ENCODE measurements at regions not wholly inside any gene's neighbourhood (a gene's known extent, or its start where the extent isn't known, plus 50 kb on each side); places are given as distances from the start of the nearest gene placed in this dataset.
"Not testable (repeated sequence)": the region's sequence is repeated elsewhere in the genome, so short reads cannot be mapped to it uniquely, and the experiment has no call there.

DNA sequence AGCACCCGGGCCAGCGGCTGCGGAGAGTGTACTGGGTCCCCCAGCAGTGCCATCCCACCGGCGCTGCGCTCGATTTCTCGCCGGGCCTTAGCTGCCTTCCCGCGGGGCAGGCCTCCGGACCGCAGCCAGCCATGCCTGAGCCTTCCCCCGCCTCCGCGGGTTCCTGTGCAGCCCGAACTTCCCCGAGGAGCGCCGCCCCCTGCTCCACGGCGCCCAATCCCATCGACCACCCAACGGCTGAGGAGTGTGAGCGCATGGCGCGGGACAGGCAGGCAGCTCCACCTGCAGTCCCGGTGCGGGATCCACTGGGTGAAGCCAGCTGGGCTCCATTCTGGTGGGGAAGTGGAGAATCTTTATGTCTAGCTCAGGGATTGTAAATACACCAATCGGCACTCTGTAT, 325.4 kb downstream of the PPP1R3A start:
- H3F3A ChIP-seq (ENCODE audit: insufficient read depth, low read length, poor library complexity, severe bottlenecking); H3K9me3 ChIP-seq (ENCODE audit: low read length); H3K27ac ChIP-seq (ENCODE audit: low read length); H2AFZ ChIP-seq (ENCODE audit: low read depth, low read length); H3K4me3 ChIP-seq (ENCODE audit: low read length); H3K4me2 ChIP-seq (ENCODE audit: low read length); H3K27me3 ChIP-seq (ENCODE audit: insufficient read depth, low read depth, low read length); H3K9me2 ChIP-seq (ENCODE audit: insufficient read depth, low read length); H3K79me2 ChIP-seq (replicated peaks; ENCODE audit: insufficient read depth, low read length); H4K20me1 ChIP-seq (ENCODE audit: insufficient read depth); H3K9ac ChIP-seq (ENCODE audit: low read length); H3K36me3 ChIP-seq (ENCODE audit: insufficient read depth, low read length): not testable (repeated sequence)

DNA sequence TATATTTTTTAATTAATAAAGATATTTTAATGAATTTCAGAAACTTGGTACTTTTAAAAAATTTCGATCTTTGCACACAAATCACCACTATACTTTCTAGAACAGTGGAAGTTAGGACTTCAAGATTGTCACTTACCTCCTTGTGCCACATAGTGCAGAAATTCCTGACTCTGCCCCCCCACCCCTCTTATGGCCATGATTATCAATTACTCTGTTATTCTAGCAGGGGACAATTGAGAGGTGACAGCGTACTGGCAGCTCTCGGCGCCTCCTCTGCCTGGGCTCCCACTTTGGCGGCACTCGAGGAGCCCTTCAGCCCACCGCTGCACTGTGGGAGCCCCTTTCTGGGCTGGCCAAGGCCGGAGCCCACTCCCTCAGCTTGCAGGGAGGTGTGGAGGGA, 325.9 kb downstream of the PPP1R3A start:
- not testable (repeated sequence) for H4K20me1 ChIP-seq (ENCODE audit: insufficient read depth); H3K27ac ChIP-seq (ENCODE audit: low read length); H3K36me3 ChIP-seq (ENCODE audit: insufficient read depth, low read length); H3K79me2 ChIP-seq (replicated peaks; ENCODE audit: insufficient read depth, low read length); H3F3A ChIP-seq (ENCODE audit: insufficient read depth, low read length, poor library complexity, severe bottlenecking); H3K9ac ChIP-seq (ENCODE audit: low read length); H3K4me2 ChIP-seq (ENCODE audit: low read length); H2AFZ ChIP-seq (ENCODE audit: low read depth, low read length); H3K9me3 ChIP-seq (ENCODE audit: low read length); H3K27me3 ChIP-seq (ENCODE audit: insufficient read depth, low read depth, low read length); H3K4me3 ChIP-seq (ENCODE audit: low read length); H3K9me2 ChIP-seq (ENCODE audit: insufficient read depth, low read length)

DNA sequence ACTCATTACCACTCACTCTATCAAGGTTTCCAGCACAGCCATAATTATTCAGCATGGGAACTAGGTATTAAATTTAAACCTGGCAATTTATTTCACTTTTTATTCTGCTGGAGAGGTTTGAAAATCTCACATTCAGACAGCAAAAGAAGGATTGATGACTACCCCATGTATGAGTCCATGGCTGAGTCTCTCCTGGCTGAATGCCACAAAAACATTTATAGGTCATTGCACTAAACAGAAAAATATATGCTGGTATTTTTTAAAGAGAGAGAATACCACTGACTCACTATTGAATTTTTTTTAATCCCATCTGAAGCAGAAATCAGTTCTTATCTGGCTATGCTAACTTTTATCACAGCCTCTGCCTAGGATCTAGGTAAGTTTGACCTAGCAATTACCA, 336.3 kb downstream of the PPP1R3A start:
- Histone ChIP-seq H3K79me2 (replicated peaks; ENCODE audit: insufficient read depth, low read length) (no peaks in the 10 kb centered on the region), H3K9ac (ENCODE audit: low read length) (no peak overlapping the region), H3F3A (ENCODE audit: insufficient read depth, low read length, poor library complexity, severe bottlenecking) (no peaks in the 10 kb centered on the region), H3K27me3 (ENCODE audit: insufficient read depth, low read depth, low read length) (no peaks in the 10 kb centered on the region), H3K9me3 (ENCODE audit: low read length) (no peaks in the 10 kb centered on the region), H2AFZ (ENCODE audit: low read depth, low read length) (no peak overlapping the region), H4K20me1 (ENCODE audit: insufficient read depth) (no peaks in the 10 kb centered on the region), H3K27ac (ENCODE audit: low read length) (no peak overlapping the region), H3K9me2 (ENCODE audit: insufficient read depth, low read length) (no peaks in the 10 kb centered on the region), H3K4me2 (ENCODE audit: low read length) (no peak overlapping the region), H3K36me3 (ENCODE audit: insufficient read depth, low read length) (no peaks in the 10 kb centered on the region), H3K4me3 (ENCODE audit: low read length) (no peak overlapping the region)
- TF ChIP-seq TAF1 (IDR thresholded peaks at IDR 0.05; ENCODE audit: low read depth), result no peak
- no peak for TF ChIP-seq EZH2 (IDR thresholded peaks at IDR 0.05; ENCODE audit: borderline replicate concordance, insufficient read depth, low read length, poor library complexity, severe bottlenecking)
- TF ChIP-seq, protein P1, sequence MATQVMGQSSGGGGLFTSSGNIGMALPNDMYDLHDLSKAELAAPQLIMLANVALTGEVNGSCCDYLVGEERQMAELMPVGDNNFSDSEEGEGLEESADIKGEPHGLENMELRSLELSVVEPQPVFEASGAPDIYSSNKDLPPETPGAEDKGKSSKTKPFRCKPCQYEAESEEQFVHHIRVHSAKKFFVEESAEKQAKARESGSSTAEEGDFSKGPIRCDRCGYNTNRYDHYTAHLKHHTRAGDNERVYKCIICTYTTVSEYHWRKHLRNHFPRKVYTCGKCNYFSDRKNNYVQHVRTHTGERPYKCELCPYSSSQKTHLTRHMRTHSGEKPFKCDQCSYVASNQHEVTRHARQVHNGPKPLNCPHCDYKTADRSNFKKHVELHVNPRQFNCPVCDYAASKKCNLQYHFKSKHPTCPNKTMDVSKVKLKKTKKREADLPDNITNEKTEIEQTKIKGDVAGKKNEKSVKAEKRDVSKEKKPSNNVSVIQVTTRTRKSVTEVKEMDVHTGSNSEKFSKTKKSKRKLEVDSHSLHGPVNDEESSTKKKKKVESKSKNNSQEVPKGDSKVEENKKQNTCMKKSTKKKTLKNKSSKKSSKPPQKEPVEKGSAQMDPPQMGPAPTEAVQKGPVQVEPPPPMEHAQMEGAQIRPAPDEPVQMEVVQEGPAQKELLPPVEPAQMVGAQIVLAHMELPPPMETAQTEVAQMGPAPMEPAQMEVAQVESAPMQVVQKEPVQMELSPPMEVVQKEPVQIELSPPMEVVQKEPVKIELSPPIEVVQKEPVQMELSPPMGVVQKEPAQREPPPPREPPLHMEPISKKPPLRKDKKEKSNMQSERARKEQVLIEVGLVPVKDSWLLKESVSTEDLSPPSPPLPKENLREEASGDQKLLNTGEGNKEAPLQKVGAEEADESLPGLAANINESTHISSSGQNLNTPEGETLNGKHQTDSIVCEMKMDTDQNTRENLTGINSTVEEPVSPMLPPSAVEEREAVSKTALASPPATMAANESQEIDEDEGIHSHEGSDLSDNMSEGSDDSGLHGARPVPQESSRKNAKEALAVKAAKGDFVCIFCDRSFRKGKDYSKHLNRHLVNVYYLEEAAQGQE (IDR thresholded peaks at IDR 0.05; ENCODE audit: borderline replicate concordance), result no peak
- no peak for TF ChIP-seq MXI1 (conservative IDR thresholded peaks at IDR 0.05; ENCODE audit: poor library complexity, severe bottlenecking)
- TF ChIP-seq RAD21 (conservative IDR thresholded peaks at IDR 0.05), result no peak
- no peak for TF ChIP-seq POLR2AphosphoS5 (IDR thresholded peaks at IDR 0.05)
- no peak for TF ChIP-seq SMC3 (conservative IDR thresholded peaks at IDR 0.05; ENCODE audit: poor library complexity)
- TF ChIP-seq, protein P2, sequence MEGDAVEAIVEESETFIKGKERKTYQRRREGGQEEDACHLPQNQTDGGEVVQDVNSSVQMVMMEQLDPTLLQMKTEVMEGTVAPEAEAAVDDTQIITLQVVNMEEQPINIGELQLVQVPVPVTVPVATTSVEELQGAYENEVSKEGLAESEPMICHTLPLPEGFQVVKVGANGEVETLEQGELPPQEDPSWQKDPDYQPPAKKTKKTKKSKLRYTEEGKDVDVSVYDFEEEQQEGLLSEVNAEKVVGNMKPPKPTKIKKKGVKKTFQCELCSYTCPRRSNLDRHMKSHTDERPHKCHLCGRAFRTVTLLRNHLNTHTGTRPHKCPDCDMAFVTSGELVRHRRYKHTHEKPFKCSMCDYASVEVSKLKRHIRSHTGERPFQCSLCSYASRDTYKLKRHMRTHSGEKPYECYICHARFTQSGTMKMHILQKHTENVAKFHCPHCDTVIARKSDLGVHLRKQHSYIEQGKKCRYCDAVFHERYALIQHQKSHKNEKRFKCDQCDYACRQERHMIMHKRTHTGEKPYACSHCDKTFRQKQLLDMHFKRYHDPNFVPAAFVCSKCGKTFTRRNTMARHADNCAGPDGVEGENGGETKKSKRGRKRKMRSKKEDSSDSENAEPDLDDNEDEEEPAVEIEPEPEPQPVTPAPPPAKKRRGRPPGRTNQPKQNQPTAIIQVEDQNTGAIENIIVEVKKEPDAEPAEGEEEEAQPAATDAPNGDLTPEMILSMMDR (IDR thresholded peaks at IDR 0.05; ENCODE audit: poor library complexity, severe bottlenecking), result no peak
- no peak for TF ChIP-seq EP300 (conservative IDR thresholded peaks at IDR 0.05; ENCODE audit: poor library complexity, severe bottlenecking)

DNA sequence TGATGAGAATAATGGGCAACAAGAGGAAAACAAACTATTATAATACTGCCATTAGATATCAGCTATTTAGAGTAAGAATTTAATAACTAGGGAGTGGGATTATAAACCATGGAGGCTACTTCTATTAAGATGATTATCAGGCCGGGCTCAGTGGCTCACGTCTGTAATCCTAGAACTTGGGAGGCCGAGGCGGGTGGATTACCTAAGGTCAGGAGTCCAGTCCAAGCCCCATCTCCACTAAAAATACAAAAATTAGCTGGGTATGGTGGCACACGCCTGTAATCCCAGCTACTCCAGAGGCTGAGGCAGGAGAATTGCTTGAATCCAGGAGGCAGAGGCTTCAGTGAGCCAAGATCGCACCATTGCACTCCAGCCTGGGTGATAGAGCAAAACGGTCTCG, 355.6 kb downstream of the PPP1R3A start:
- not testable (repeated sequence) for H3K27ac ChIP-seq (ENCODE audit: low read length); H2AFZ ChIP-seq (ENCODE audit: low read depth, low read length)

More for the DNA sequence above, 355.6 kb downstream of the PPP1R3A start:
- not testable (repeated sequence) for H3K36me3 ChIP-seq (ENCODE audit: insufficient read depth, low read length); H3K9me2 ChIP-seq (ENCODE audit: insufficient read depth, low read length); H3F3A ChIP-seq (ENCODE audit: insufficient read depth, low read length, poor library complexity, severe bottlenecking); H3K4me3 ChIP-seq (ENCODE audit: low read length); H3K9ac ChIP-seq (ENCODE audit: low read length); H3K79me2 ChIP-seq (replicated peaks; ENCODE audit: insufficient read depth, low read length); H3K9me3 ChIP-seq (ENCODE audit: low read length); H3K27me3 ChIP-seq (ENCODE audit: insufficient read depth, low read depth, low read length); H3K4me2 ChIP-seq (ENCODE audit: low read length); H4K20me1 ChIP-seq (ENCODE audit: insufficient read depth)
